ENCODE measurements at regions not wholly inside any gene's neighbourhood (a gene's known extent, or its start where the extent isn't known, plus 50 kb on each side); places are given as distances from the start of the nearest gene placed in this dataset.

GRCh38 chr3:159131376-159131775, 329.5 kb downstream of the MFSD1 start:
- no peak for DNase-seq

- DNase-seq = no peak
These were observed 336.1 kb downstream of the MFSD1 start for GRCh38 chr3:159137949-159138348.

- no peak for DNase-seq
These were observed 337.5 kb downstream of the MFSD1 start for GRCh38 chr3:159139326-159139725.

- no peak for DNase-seq
These were observed 342.6 kb downstream of the MFSD1 start for GRCh38 chr3:159144472-159144871.

GRCh38 chr3:159144891-159145290, 343.0 kb downstream of the MFSD1 start:
- DNase-seq = no peak

- no peak for DNase-seq
These were observed 344.5 kb downstream of the MFSD1 start for GRCh38 chr3:159146392-159146791.

- no peak for DNase-seq
These were observed 345.1 kb downstream of the MFSD1 start for GRCh38 chr3:159146856-159147435.

GRCh38 chr3:159147813-159148212, 346.0 kb downstream of the MFSD1 start:
- no peak for DNase-seq

GRCh38 chr3:159148466-159148865, 346.6 kb downstream of the MFSD1 start:
- no peak for DNase-seq

- DNase-seq = no peak
These were observed 347.3 kb downstream of the MFSD1 start for GRCh38 chr3:159149131-159149530.

- DNase-seq = no peak
These were observed 347.8 kb downstream of the MFSD1 start for GRCh38 chr3:159149633-159150032.

- no peak for DNase-seq
These were observed 348.3 kb downstream of the MFSD1 start for GRCh38 chr3:159150180-159150579.

- no peak for DNase-seq
These were observed 349.3 kb downstream of the MFSD1 start for GRCh38 chr3:159151130-159151529.

- no peak for DNase-seq
These were observed 355.4 kb downstream of the MFSD1 start for GRCh38 chr3:159157275-159157674.

GRCh38 chr3:159158213-159158612, 356.4 kb downstream of the MFSD1 start:
- DNase-seq = no peak

- no peak for DNase-seq
These were observed 356.9 kb downstream of the MFSD1 start for GRCh38 chr3:159158801-159159200.

- DNase-seq = no peak
These were observed 357.7 kb downstream of the MFSD1 start for GRCh38 chr3:159159546-159159945.

GRCh38 chr3:159163656-159164055, 361.8 kb downstream of the MFSD1 start:
- DNase-seq = no peak

- no peak for DNase-seq
These were observed 364.1 kb downstream of the MFSD1 start for GRCh38 chr3:159165961-159166360.

- DNase-seq = no peak
These were observed 365.2 kb downstream of the MFSD1 start for GRCh38 chr3:159166899-159167586.

- DNase-seq = no peak
These were observed 366.9 kb downstream of the MFSD1 start for GRCh38 chr3:159168788-159169187.

- no peak for DNase-seq
These were observed 368.0 kb downstream of the MFSD1 start for GRCh38 chr3:159169828-159170227.

GRCh38 chr3:159170436-159171003, 368.7 kb downstream of the MFSD1 start:
- DNase-seq = no peak

- DNase-seq = no peak
These were observed 369.5 kb downstream of the MFSD1 start for GRCh38 chr3:159171333-159171732.

GRCh38 chr3:159172473-159172872, 370.6 kb downstream of the MFSD1 start:
- no peak for DNase-seq
